Right ventricle myocardium superior (tissue), 1 donor: ENCODE measurements at regions not wholly inside any gene's neighbourhood (a gene's known extent, or its start where the extent isn't known, plus 50 kb on each side); places are given as distances from the start of the nearest gene placed in this dataset.
"Not testable (repeated sequence)": the region's sequence is repeated elsewhere in the genome, so short reads cannot be mapped to it uniquely, and the experiment has no call there.

Experiments
- ATAC-seq: fragments of 200-7000 bp; cut with Tn5 transposase; one replicate; pipeline ENCODE4 v1.9.1; 2020; ENCODE audit warnings: mild to moderate bottlenecking; ENCODE audit not compliant: poor library complexity
- DNase-seq: peaks from one replicate; pipeline ENCODE4 v3.0.0-alpha.2; 2020
- intact Hi-C: fragments of 100-400 bp; cut with DNase I; formaldehyde crosslinking; loops from one replicate; pipeline ENCODE4 v1.11.2; 2022
- donor health status: DM: no; HTN: yes; CAD: no; lungs with severe emphysema.

- DNase-seq: no peak
- intact Hi-C loops: no loop called here
- ATAC-seq: no peak
These were observed 143.6 kb downstream of the RTP5 start for GRCh38 chr2:242012956-242013764.

- intact Hi-C loops: no loop called here
- no peak for ATAC-seq
These were observed 144.2 kb downstream of the RTP5 start for GRCh38 chr2:242013771-242014170.

GRCh38 chr2:242015108-242016065 is 145.9 kb downstream of the RTP5 start:
- intact Hi-C loops: no loop called here
- no peak for ATAC-seq
- DNase-seq: no peak

More at GRCh38 chr2:242013771-242014170, 144.2 kb downstream of the RTP5 start:
- DNase-seq: no peak

GRCh38 chr2:242017086-242017485 is 147.6 kb downstream of the RTP5 start:
- intact Hi-C loops: no loop called here
- ATAC-seq: no peak
- DNase-seq: no peak

- DNase-seq, intact Hi-C loops, ATAC-seq: not testable (repeated sequence)
These were observed 148.9 kb downstream of the RTP5 start for GRCh38 chr2:242018416-242018815.

GRCh38 chr2:242019344-242019743 is 149.8 kb downstream of the RTP5 start:
- DNase-seq (no peak), ATAC-seq (no peak)
- intact Hi-C loops: no loop called here

GRCh38 chr2:242020196-242021004 is 150.9 kb downstream of the RTP5 start:
- intact Hi-C loops: no loop called here
- ATAC-seq (peak; percentile 61), DNase-seq (peak; percentile 65)

- ATAC-seq (no peak), DNase-seq (no peak)
- intact Hi-C loops: no loop called here
These were observed 153.2 kb downstream of the RTP5 start for GRCh38 chr2:242022550-242023290.

GRCh38 chr2:242024751-242025355 is 155.3 kb downstream of the RTP5 start:
- DNase-seq (no peak), ATAC-seq (no peak)
- intact Hi-C loops: no loop called here

GRCh38 chr2:242027676-242028450 is 158.3 kb downstream of the RTP5 start:
- intact Hi-C loops: no loop called here
- DNase-seq (no peak), ATAC-seq (no peak)

GRCh38 chr2:242029422-242030225 is 160.1 kb downstream of the RTP5 start:
- intact Hi-C loops: no loop called here
- ATAC-seq (no peak), DNase-seq (no peak)

- DNase-seq (no peak), ATAC-seq (no peak)
These were observed 160.7 kb downstream of the RTP5 start for GRCh38 chr2:242030226-242030575.

GRCh38 chr2:242030858-242031257 is 161.3 kb downstream of the RTP5 start:
- no peak for DNase-seq
- ATAC-seq: no peak
- intact Hi-C loops: no loop called here

More at GRCh38 chr2:242030226-242030575, 160.7 kb downstream of the RTP5 start:
- intact Hi-C loops: no loop called here

- no peak for DNase-seq
- no peak for ATAC-seq
- intact Hi-C loops: no loop called here
These were observed 162.0 kb downstream of the RTP5 start for GRCh38 chr2:242031481-242032019.

GRCh38 chr2:242032780-242033656 is 163.5 kb downstream of the RTP5 start:
- intact Hi-C loops: no loop called here

More at GRCh38 chr2:242032780-242033656, 163.5 kb downstream of the RTP5 start:
- DNase-seq (no peak), ATAC-seq (no peak)
